ENCODE measurements at regions not wholly inside any gene's neighbourhood (a gene's known extent, or its start where the extent isn't known, plus 50 kb on each side); places are given as distances from the start of the nearest gene placed in this dataset.

GRCh38 chr3:144773350-144773749, 801.7 kb downstream of the DIPK2A start:
- no peak for TF ChIP-seq CTCF (IDR thresholded peaks at IDR 0.05)
- no peak for TF ChIP-seq ZFX (IDR thresholded peaks at IDR 0.05; ENCODE audit: borderline replicate concordance)

Data from 22Rv1 (cell line).